C4-2B (cell line): ENCODE measurements at regions not wholly inside any gene's neighbourhood (a gene's known extent, or its start where the extent isn't known, plus 50 kb on each side); places are given as distances from the start of the nearest gene placed in this dataset.

Source experiments
- CTCF ChIP-seq: fragments of 450-650 bp; conservative IDR thresholded peaks from 2 replicates; pipeline ENCODE4 v1.5.1; 2017; ENCODE audit warnings: mild to moderate bottlenecking
- ZFX ChIP-seq: fragments of 450-650 bp; IDR thresholded peaks from 2 replicates; pipeline ENCODE4 v1.6.1; 2017

GRCh38 chr2:104233591-104233990, 620.3 kb upstream of the POU3F3 start:
- TF ChIP-seq CTCF (no peak), ZFX (no peak)
